ENCODE measurements at regions not wholly inside any gene's neighbourhood (a gene's known extent, or its start where the extent isn't known, plus 50 kb on each side); places are given as distances from the start of the nearest gene placed in this dataset.
A peak's percentile ranks its signal among the peaks of the same experiment; 100 is the strongest.
"Not testable (repeated sequence)": the region's sequence is repeated elsewhere in the genome, so short reads cannot be mapped to it uniquely, and the experiment has no call there.

DNA sequence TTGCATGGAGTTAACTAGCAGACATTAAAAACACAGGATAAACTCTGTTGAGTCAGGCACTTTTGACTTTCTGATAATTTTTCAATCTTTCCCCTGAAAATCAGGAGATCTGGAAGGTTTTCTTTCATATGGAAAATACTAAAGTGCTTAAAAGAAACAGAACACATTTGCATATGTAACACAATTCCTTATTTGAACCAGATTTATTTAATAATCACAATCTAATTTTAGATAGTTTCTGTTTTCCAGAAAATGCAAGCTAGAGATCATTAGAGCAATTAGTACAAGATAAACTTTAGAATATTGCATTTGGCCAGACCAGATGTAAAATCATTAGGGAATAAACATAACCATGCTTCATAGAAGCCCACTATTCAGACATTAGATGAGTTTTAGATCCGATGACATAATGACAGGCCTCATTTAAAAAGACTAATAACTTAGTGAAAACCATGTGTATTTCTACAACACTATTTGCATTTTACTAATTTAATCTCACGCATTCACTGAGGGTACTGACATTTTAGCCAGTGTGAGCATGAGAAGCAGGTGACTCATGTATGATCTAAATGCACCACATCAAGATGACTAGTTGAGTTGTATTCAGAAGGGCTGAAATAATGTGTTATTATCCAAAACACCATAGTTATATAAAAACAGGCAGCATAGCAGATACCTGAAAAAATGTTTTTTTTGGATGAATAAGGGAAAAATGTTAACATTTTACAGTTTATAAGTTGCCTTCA is 611.5 kb downstream of the LTN1 start:
- CTCF ChIA-PET (ENCODE audit: low intra/inter-chr PET ratio); BruUV-seq (replicated peaks); intact Hi-C loops (cut with micrococcal nuclease): not testable (repeated sequence)

DNA sequence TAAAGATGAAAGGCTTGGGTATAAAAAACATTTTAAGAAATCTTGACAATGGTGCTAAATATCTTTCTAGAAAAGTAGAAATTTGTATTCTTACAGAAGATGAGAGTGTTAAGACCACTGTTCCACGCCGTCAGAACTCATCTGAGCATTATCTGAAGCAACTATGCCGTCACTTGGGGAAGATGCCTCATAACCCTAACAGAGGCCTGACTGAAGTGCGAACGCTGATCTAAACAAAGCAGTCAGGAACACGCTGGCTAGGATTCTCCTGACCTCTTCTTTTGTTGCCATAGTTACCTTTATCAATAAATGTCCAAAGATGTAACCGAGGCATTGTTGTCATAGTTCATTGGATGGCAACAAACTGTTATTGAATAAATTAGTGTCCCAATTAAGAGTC is 612.4 kb downstream of the LTN1 start:
- Histone ChIP-seq H3K36me3 (ENCODE audit: control insufficient read depth, insufficient read depth, low read length) (no peaks in the 10 kb centered on the region), H3K79me2 (ENCODE audit: control insufficient read depth, insufficient read depth, low read length) (no peaks in the 10 kb centered on the region), H3K4me3 (no peak overlapping the region), H4K20me1 (replicated peaks; ENCODE audit: control insufficient read depth, insufficient read depth, low read length) (no peaks in the 10 kb centered on the region), H3K4me1 (replicated peaks in 1 of 2; ENCODE audit: control insufficient read depth in 2 of 2, insufficient read depth in 2 of 2, low read length in 2 of 2) (no peaks in the 10 kb centered on the region), H3K9ac (ENCODE audit: insufficient read depth in 1 of 2, low read depth in 2 of 2, low read length in 2 of 2) (no peak overlapping the region), H3K27ac (ENCODE audit: extremely low read depth, low read depth, low read length) (no peak overlapping the region), H2AFZ (ENCODE audit: low read depth, low read length) (no peak overlapping the region), H3K9me1 (ENCODE audit: control insufficient read depth, insufficient read depth, low read length) (no peaks in the 10 kb centered on the region), H3K9me3 (replicated peaks; ENCODE audit: control insufficient read depth, insufficient read depth, low read depth, low read length) (peaks cover 2% of the 10 kb centered on the region; the same call in 1 of the 2 replicates), H3K4me2 (ENCODE audit: insufficient read depth, low read length) (no peak overlapping the region), H3K27me3 (ENCODE audit: control insufficient read depth in 2 of 2, insufficient read depth in 2 of 2, low read length in 2 of 2) (no peaks in the 10 kb centered on the region)
- no peak for ATAC-seq
- no peak for FAIRE-seq
- intact Hi-C loops (cut with micrococcal nuclease): no loop called here
- 1% methylated on average over 7 of the region's 7 CpGs for WGBS (ENCODE audit: insufficient coverage, low coverage, missing lambda C conversion rate)
- CTCF ChIA-PET (ENCODE audit: low intra/inter-chr PET ratio): no interaction called here
- TF ChIP-seq RFX1 (IDR thresholded peaks at IDR 0.05) (peak; percentile 18; the same call in 1 of the 2 replicates), GABPB1 (CRISPR knock-in tag; IDR thresholded peaks at IDR 0.05) (no peak), IRF2 (CRISPR knock-in tag; IDR thresholded peaks at IDR 0.05) (no peak), ZNF212 (CRISPR knock-in tag; IDR thresholded peaks at IDR 0.05) (no peak)
- in situ Hi-C loops (cut with MboI): no loop called here
- DNase-seq (ENCODE audit: extremely low read depth in 1 of 4, low spot score in 3 of 4): no peak
- POLR2A ChIA-PET: no interaction called here
- BruUV-seq (replicated peaks): no TSS peak

More for the DNA sequence above, 611.5 kb downstream of the LTN1 start:
- H3K4me3 ChIP-seq; H2AFZ ChIP-seq (ENCODE audit: low read depth, low read length); H4K20me1 ChIP-seq (replicated peaks; ENCODE audit: control insufficient read depth, insufficient read depth, low read length); H3K27me3 ChIP-seq (ENCODE audit: control insufficient read depth in 2 of 2, insufficient read depth in 2 of 2, low read length in 2 of 2); H3K27ac ChIP-seq (ENCODE audit: extremely low read depth, low read depth, low read length); in situ Hi-C loops (cut with MboI); FAIRE-seq; H3K9me3 ChIP-seq (replicated peaks; ENCODE audit: control insufficient read depth, insufficient read depth, low read depth, low read length); H3K36me3 ChIP-seq (ENCODE audit: control insufficient read depth, insufficient read depth, low read length); DNase-seq (ENCODE audit: extremely low read depth in 1 of 4, low spot score in 3 of 4); H3K79me2 ChIP-seq (ENCODE audit: control insufficient read depth, insufficient read depth, low read length); H3K4me1 ChIP-seq (replicated peaks in 1 of 2; ENCODE audit: control insufficient read depth in 2 of 2, insufficient read depth in 2 of 2, low read length in 2 of 2); H3K9me1 ChIP-seq (ENCODE audit: control insufficient read depth, insufficient read depth, low read length); POLR2A ChIA-PET; H3K9ac ChIP-seq (ENCODE audit: insufficient read depth in 1 of 2, low read depth in 2 of 2, low read length in 2 of 2); H3K4me2 ChIP-seq (ENCODE audit: insufficient read depth, low read length); ATAC-seq: not testable (repeated sequence)
- 0% methylated on average over 2 of the region's 2 CpGs for WGBS (ENCODE audit: insufficient coverage, low coverage, missing lambda C conversion rate)
